Activated CD4-positive, alpha-beta memory T cell treated with anti-CD3 and anti-CD28 coated beads, Interleukin-2, amount 10 ng/mL, durations not matched to agents 7 days and 5 days (primary cell): ENCODE measurements at regions not wholly inside any gene's neighbourhood (a gene's known extent, or its start where the extent isn't known, plus 50 kb on each side); places are given as distances from the start of the nearest gene placed in this dataset.
A peak's percentile ranks its signal among the peaks of the same experiment; 100 is the strongest.

Experiments
- CTCF ChIA-PET: fragments of 350-600 bp; sonication (Branson Sonifier 250); formaldehyde crosslinking; loops from one replicate; lab custom pipeline; 2021; ENCODE audit warnings: antibody characterized with exemption, inconsistent platforms; lab: Charles Lee
- POLR2A ChIA-PET: fragments of 350-600 bp; sonication (Branson Sonifier 250); formaldehyde crosslinking; loops from one replicate; lab custom pipeline; 2021; ENCODE audit warnings: antibody characterized with exemption; lab: Charles Lee
- DNase-seq: peaks from one replicate; pipeline ENCODE4 v3.0.0-alpha.2; 2020
- H3K27ac Mint-ChIP-seq: one replicate; pipeline ENCODE4 v1.8.0; 2021; ENCODE audit warnings: mild to moderate bottlenecking, mixed read lengths
- H3K27me3 Mint-ChIP-seq: one replicate; pipeline ENCODE4 v1.8.0; 2021; ENCODE audit warnings: mixed read lengths
- H3K36me3 Mint-ChIP-seq: one replicate; pipeline ENCODE4 v1.8.0; 2021; ENCODE audit warnings: low read depth, mixed read lengths
- H3K4me1 Mint-ChIP-seq: one replicate; pipeline ENCODE4 v1.8.0; 2021; ENCODE audit warnings: mixed read lengths
- H3K4me3 Mint-ChIP-seq: one replicate; pipeline ENCODE4 v1.8.0; 2021; ENCODE audit warnings: mild to moderate bottlenecking, mixed read lengths
- H3K9me3 Mint-ChIP-seq: one replicate; pipeline ENCODE4 v1.8.0; 2021; ENCODE audit warnings: mixed read lengths

- Mint-ChIP-seq H3K9me3 (peaks cover 5% of the 10 kb centered on the region), H3K4me3 (no peak overlapping the region), H3K36me3 (peaks cover 2% of the 10 kb centered on the region), H3K4me1 (peaks cover 4% of the 10 kb centered on the region), H3K27ac (no peak overlapping the region), H3K27me3 (peaks cover 6% of the 10 kb centered on the region)
- CTCF ChIA-PET = no interaction called here
- DNase-seq = no peak
- POLR2A ChIA-PET = no interaction called here
Measured at GRCh38 chr6:130744576-130745366, 82.4 kb upstream of the SMLR1 start.

GRCh38 chr6:130748041-130748440, 79.2 kb upstream of the SMLR1 start:
- no peaks in the 10 kb centered on the region for H3K4me1 Mint-ChIP-seq
- H3K9me3 Mint-ChIP-seq = peaks cover 12% of the 10 kb centered on the region
- no peaks in the 10 kb centered on the region for H3K27me3 Mint-ChIP-seq
- POLR2A ChIA-PET = no interaction called here
- DNase-seq = no peak
- no peak overlapping the region for H3K27ac Mint-ChIP-seq
- CTCF ChIA-PET = no interaction called here
- H3K4me3 Mint-ChIP-seq = no peak overlapping the region
- peaks cover 2% of the 10 kb centered on the region for H3K36me3 Mint-ChIP-seq

- no peak for DNase-seq
- POLR2A ChIA-PET = no interaction called here
- Mint-ChIP-seq H3K9me3 (peaks cover 12% of the 10 kb centered on the region), H3K27me3 (no peaks in the 10 kb centered on the region), H3K36me3 (peaks cover 2% of the 10 kb centered on the region), H3K27ac (no peak overlapping the region), H3K4me3 (no peak overlapping the region), H3K4me1 (no peaks in the 10 kb centered on the region)
- CTCF ChIA-PET = no interaction called here
Measured at GRCh38 chr6:130749402-130749801, 77.8 kb upstream of the SMLR1 start.

GRCh38 chr6:130752267-130752666, 74.9 kb upstream of the SMLR1 start:
- Mint-ChIP-seq H3K4me3 (no peak overlapping the region), H3K9me3 (peaks cover 12% of the 10 kb centered on the region), H3K4me1 (no peaks in the 10 kb centered on the region), H3K36me3 (peaks cover 2% of the 10 kb centered on the region), H3K27me3 (no peaks in the 10 kb centered on the region), H3K27ac (no peak overlapping the region)
- CTCF ChIA-PET = no interaction called here
- DNase-seq = no peak
- POLR2A ChIA-PET = no interaction called here

- no peaks in the 10 kb centered on the region for H3K27me3 Mint-ChIP-seq
- peaks cover 7% of the 10 kb centered on the region for H3K9me3 Mint-ChIP-seq
- ChIA-PET POLR2A (no interaction called here), CTCF (interaction anchor here (0.9 to 1.2 kb wide), 3 partner anchors 11 to 390 kb away, joined by 3 read pairs; partner anchors contain the start of gene TMEM200A)
- H3K4me1 Mint-ChIP-seq = peaks cover 15% of the 10 kb centered on the region
- H3K27ac Mint-ChIP-seq = no peak overlapping the region
- H3K36me3 Mint-ChIP-seq = no peaks in the 10 kb centered on the region
- no peak for DNase-seq
- H3K4me3 Mint-ChIP-seq = no peak overlapping the region
Measured at GRCh38 chr6:130754786-130755367, 72.3 kb upstream of the SMLR1 start.

GRCh38 chr6:130755368-130756034, 71.7 kb upstream of the SMLR1 start:
- H3K27me3 Mint-ChIP-seq = no peaks in the 10 kb centered on the region
- POLR2A ChIA-PET = no interaction called here
- DNase-seq = no peak
- H3K4me1 Mint-ChIP-seq = peaks cover 15% of the 10 kb centered on the region
- peaks cover 4% of the 10 kb centered on the region for H3K9me3 Mint-ChIP-seq
- H3K27ac Mint-ChIP-seq = no peak overlapping the region
- CTCF ChIA-PET = interaction anchor here (0.9 to 1.2 kb wide), 2 partner anchors 12 to 57 kb away, joined by 3 read pairs; no protein-coding TSS in a partner anchor
- H3K36me3 Mint-ChIP-seq = no peaks in the 10 kb centered on the region
- no peak overlapping the region for H3K4me3 Mint-ChIP-seq

- Mint-ChIP-seq H3K4me1 (peaks cover 15% of the 10 kb centered on the region), H3K9me3 (no peaks in the 10 kb centered on the region), H3K27ac (no peak overlapping the region), H3K27me3 (no peaks in the 10 kb centered on the region), H3K36me3 (no peaks in the 10 kb centered on the region), H3K4me3 (no peak overlapping the region)
- DNase-seq = no peak
- CTCF ChIA-PET = interaction anchor here (1.2 kb wide), 1 partner anchor 375 kb away, joined by 3 read pairs; no protein-coding TSS in a partner anchor
- POLR2A ChIA-PET = no interaction called here
Measured at GRCh38 chr6:130756824-130757223, 70.4 kb upstream of the SMLR1 start.

- peak overlapping the region; percentile 32 for H3K27ac Mint-ChIP-seq
- DNase-seq = peak; percentile 38
- H3K36me3 Mint-ChIP-seq = no peaks in the 10 kb centered on the region
- peaks cover 5% of the 10 kb centered on the region for H3K27me3 Mint-ChIP-seq
- no peak overlapping the region for H3K4me3 Mint-ChIP-seq
- peaks cover 15% of the 10 kb centered on the region for H3K4me1 Mint-ChIP-seq
- H3K9me3 Mint-ChIP-seq = no peaks in the 10 kb centered on the region
- POLR2A ChIA-PET = interaction anchor here (1.0 kb wide), 1 partner anchor 39 kb away, joined by 3 read pairs; no protein-coding TSS in a partner anchor
- CTCF ChIA-PET = interaction anchor here (1.0 to 1.2 kb wide), 3 partner anchors 434 to 476 kb away, joined by 3 to 5 read pairs (median 3); no protein-coding TSS in a partner anchor
Measured at GRCh38 chr6:130758813-130759212, 68.4 kb upstream of the SMLR1 start.

- Mint-ChIP-seq H3K9me3 (no peaks in the 10 kb centered on the region), H3K36me3 (no peaks in the 10 kb centered on the region), H3K27ac (no peak overlapping the region), H3K4me3 (no peak overlapping the region), H3K4me1 (peaks cover 15% of the 10 kb centered on the region), H3K27me3 (peaks cover 5% of the 10 kb centered on the region)
- DNase-seq = no peak
- POLR2A ChIA-PET = interaction anchor here (1.0 kb wide), 1 partner anchor 40 kb away, joined by 3 read pairs; no protein-coding TSS in a partner anchor
- CTCF ChIA-PET = interaction anchor here (0.8 to 1.6 kb wide), 6 partner anchors 59 to 443 kb away, joined by 3 to 8 read pairs (median 3); no protein-coding TSS in a partner anchor
Measured at GRCh38 chr6:130760006-130760405, 67.2 kb upstream of the SMLR1 start.

- Mint-ChIP-seq H3K27ac (no peak overlapping the region), H3K36me3 (no peaks in the 10 kb centered on the region), H3K4me1 (peaks cover 15% of the 10 kb centered on the region), H3K9me3 (no peaks in the 10 kb centered on the region), H3K27me3 (peaks cover 5% of the 10 kb centered on the region), H3K4me3 (no peak overlapping the region)
- ChIA-PET CTCF (interaction anchor here (0.6 to 1.6 kb wide), 5 partner anchors 63 to 919 kb away, joined by 3 to 8 read pairs (median 3); partner anchors contain the start of gene TMEM200A), POLR2A (no interaction called here)
- DNase-seq = no peak
Measured at GRCh38 chr6:130761286-130761685, 65.9 kb upstream of the SMLR1 start.

- Mint-ChIP-seq H3K4me3 (no peak overlapping the region), H3K36me3 (no peaks in the 10 kb centered on the region), H3K27me3 (peaks cover 5% of the 10 kb centered on the region), H3K9me3 (no peaks in the 10 kb centered on the region), H3K4me1 (no peaks in the 10 kb centered on the region), H3K27ac (no peak overlapping the region)
- no peak for DNase-seq
- CTCF ChIA-PET = no interaction called here
- POLR2A ChIA-PET = no interaction called here
Measured at GRCh38 chr6:130765181-130765727, 62.0 kb upstream of the SMLR1 start.

GRCh38 chr6:130766239-130767144, 60.7 kb upstream of the SMLR1 start:
- Mint-ChIP-seq H3K27me3 (peaks cover 5% of the 10 kb centered on the region), H3K9me3 (no peaks in the 10 kb centered on the region), H3K27ac (no peak overlapping the region), H3K36me3 (no peaks in the 10 kb centered on the region), H3K4me1 (no peaks in the 10 kb centered on the region), H3K4me3 (no peak overlapping the region)
- ChIA-PET CTCF (no interaction called here), POLR2A (no interaction called here)
- DNase-seq = no peak
